SK-N-MC (cell line): ENCODE measurements at regions not wholly inside any gene's neighbourhood (a gene's known extent, or its start where the extent isn't known, plus 50 kb on each side); places are given as distances from the start of the nearest gene placed in this dataset.

Experiments used
- EZH2 ChIP-seq: fragments of 200-600 bp; sonication (generic); IDR thresholded peaks from one replicate; pipeline ENCODE4 v1.6.1; 2017; ENCODE audit warnings: antibody characterized with exemption
- FOXP2 ChIP-seq: optimal IDR thresholded peaks from 2 replicates; pipeline ENCODE3; 2011; ENCODE audit warnings: mild to moderate bottlenecking, moderate library complexity; ENCODE audit not compliant: insufficient read depth; ENCODE audit errors: extremely low read length, control extremely low read depth
- POLR2AphosphoS5 ChIP-seq: IDR thresholded peaks from 2 replicates; pipeline ENCODE4 v1.6.1; 2012; ENCODE audit warnings: mild to moderate bottlenecking, low read depth, low read length, borderline replicate concordance

DNA sequence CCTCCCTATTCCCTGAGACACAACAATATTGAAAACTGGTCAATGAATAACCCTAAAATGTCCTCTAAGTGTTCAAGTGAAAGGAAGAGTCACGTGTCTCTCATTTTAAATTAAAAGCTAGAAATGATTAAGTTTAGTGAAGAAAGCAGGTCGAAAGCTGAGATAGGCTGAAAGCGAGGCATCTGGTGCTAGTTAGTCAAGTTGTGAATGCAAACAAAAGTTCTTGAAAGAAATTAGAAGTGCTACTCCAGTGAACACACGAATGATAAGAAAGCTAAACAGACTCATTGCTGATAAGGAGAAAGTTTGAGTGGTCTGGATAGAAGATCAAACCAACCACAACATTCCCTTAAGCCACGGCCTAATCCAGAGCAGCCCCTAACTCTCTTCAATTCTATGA, 99.4 kb upstream of the ZNF507 start:
- TF ChIP-seq EZH2 (no peak), POLR2AphosphoS5 (no peak), FOXP2 (no peak)
